Lung (tissue), 11 donors: ENCODE measurements at regions not wholly inside any gene's neighbourhood (a gene's known extent, or its start where the extent isn't known, plus 50 kb on each side); places are given as distances from the start of the nearest gene placed in this dataset.

Source experiments
- ATAC-seq: fragments of 200-7000 bp; cut with Tn5 transposase; one replicate; pipeline ENCODE4 v1.9.1; 2020; ENCODE audit warnings: moderate number of reproducible peaks; ENCODE audit not compliant: insufficient read depth, low FRiP score
- DNase-seq, 3 donors: peaks; one replicate each; pipeline ENCODE4 v3.0.0-alpha.2; 2013 to 2017
- H3K27ac ChIP-seq, 2 donors: one replicate each; pipeline ENCODE4 v1.5.1; 2013; ENCODE audit warnings: mild to moderate bottlenecking in 2 of 2, moderate library complexity in 2 of 2, control low read depth in 1 of 2, inconsistent platforms in 1 of 2, low read depth in 1 of 2, low read length in 1 of 2
- H3K27me3 ChIP-seq, 3 donors: one replicate each; pipeline ENCODE4 v1.5.1; 2013; ENCODE audit warnings: low read length in 2 of 3; ENCODE audit not compliant: control insufficient read depth in 3 of 3, insufficient read depth in 3 of 3
- H3K36me3 ChIP-seq, 4 donors: one replicate each; pipeline ENCODE4 v1.5.1; 2013; ENCODE audit warnings: low read length in 4 of 4, mild to moderate bottlenecking in 1 of 4, moderate library complexity in 1 of 4; ENCODE audit not compliant: control insufficient read depth in 4 of 4, insufficient read depth in 4 of 4
- H3K4me1 ChIP-seq, 5 donors: one replicate each; pipeline ENCODE4 v1.5.1; 2013; ENCODE audit warnings: low read length in 5 of 5, mild to moderate bottlenecking in 2 of 5, moderate library complexity in 1 of 5; ENCODE audit not compliant: control insufficient read depth in 5 of 5, insufficient read depth in 5 of 5
- H3K4me3 ChIP-seq: one replicate; pipeline ENCODE4 v1.5.1; 2013; ENCODE audit warnings: mild to moderate bottlenecking, control low read depth, moderate library complexity
- H3K9ac ChIP-seq, 2 donors: one replicate each; pipeline ENCODE4 v1.5.1; 2013; ENCODE audit warnings: low read length in 2 of 2, control low read depth in 1 of 2; ENCODE audit not compliant: insufficient read depth in 1 of 2
- H3K9me3 ChIP-seq, 4 donors: one replicate each; pipeline ENCODE4 v1.5.1; 2013; ENCODE audit warnings: low read length in 3 of 4, mild to moderate bottlenecking in 1 of 4, moderate library complexity in 1 of 4; ENCODE audit not compliant: control insufficient read depth in 4 of 4, insufficient read depth in 3 of 4
- WGBS, 2 donors: extraction: QIAGEN DNeasy Blood & Tissue Kit; methylation state at CpG; one replicate each; pipeline ENCODE4 v1.1.7; 2013; 5-methylcytosine and 5-hydroxymethylcytosine counted together
- TF ChIP-seq, protein P1 (sequence below): IDR thresholded peaks from 2 replicates; pipeline ENCODE4 v1.5.1; 2012; ENCODE audit warnings: mild to moderate bottlenecking; ENCODE audit errors: control extremely low read depth, extremely low read depth
- donor health status: control.
- donor health status: control.
- donor health status: Bipolar disorder and iron deficiency.
- donor health status: healthy.
- donor health status: DM: yes; HTN: yes; CAD: no.

DNA sequence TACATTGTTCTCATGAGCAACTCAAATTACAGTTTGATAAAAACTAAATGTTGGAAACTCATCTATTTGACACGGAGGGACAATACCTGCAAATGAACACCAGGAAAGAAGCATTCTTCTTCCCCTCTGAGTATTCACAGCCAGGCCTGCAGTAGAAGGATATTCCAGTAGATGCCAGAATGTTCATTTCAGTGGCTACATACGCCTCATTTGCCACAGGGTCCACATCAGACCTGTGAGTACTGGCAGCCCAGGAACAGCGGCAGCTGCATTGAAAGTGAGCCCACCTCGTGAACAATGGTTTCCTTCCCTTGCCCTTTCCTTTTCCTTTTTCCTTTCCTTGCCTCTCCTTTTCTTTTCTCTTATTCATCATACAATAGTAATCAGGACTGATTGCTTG lies 81.1 kb upstream of the NEIL3 start:
- Histone ChIP-seq H3K4me3 (no peak overlapping the region), H3K4me1 (peaks cover 0 to 4% (median 0%) of the 10 kb centered on the region in 5 donors), H3K36me3 (no peaks in the 10 kb centered on the region), H3K27ac (no peak overlapping the region), H3K27me3 (no peaks in the 10 kb centered on the region), H3K9ac (no peak overlapping the region), H3K9me3 (no peaks in the 10 kb centered on the region)
- ATAC-seq, result no peak
- DNase-seq, result no peak
- TF ChIP-seq, protein P1, sequence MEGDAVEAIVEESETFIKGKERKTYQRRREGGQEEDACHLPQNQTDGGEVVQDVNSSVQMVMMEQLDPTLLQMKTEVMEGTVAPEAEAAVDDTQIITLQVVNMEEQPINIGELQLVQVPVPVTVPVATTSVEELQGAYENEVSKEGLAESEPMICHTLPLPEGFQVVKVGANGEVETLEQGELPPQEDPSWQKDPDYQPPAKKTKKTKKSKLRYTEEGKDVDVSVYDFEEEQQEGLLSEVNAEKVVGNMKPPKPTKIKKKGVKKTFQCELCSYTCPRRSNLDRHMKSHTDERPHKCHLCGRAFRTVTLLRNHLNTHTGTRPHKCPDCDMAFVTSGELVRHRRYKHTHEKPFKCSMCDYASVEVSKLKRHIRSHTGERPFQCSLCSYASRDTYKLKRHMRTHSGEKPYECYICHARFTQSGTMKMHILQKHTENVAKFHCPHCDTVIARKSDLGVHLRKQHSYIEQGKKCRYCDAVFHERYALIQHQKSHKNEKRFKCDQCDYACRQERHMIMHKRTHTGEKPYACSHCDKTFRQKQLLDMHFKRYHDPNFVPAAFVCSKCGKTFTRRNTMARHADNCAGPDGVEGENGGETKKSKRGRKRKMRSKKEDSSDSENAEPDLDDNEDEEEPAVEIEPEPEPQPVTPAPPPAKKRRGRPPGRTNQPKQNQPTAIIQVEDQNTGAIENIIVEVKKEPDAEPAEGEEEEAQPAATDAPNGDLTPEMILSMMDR, result no peak
- 80 to 90% methylated on average over 4 of the region's 4 CpGs for WGBS, 2 donors

DNA sequence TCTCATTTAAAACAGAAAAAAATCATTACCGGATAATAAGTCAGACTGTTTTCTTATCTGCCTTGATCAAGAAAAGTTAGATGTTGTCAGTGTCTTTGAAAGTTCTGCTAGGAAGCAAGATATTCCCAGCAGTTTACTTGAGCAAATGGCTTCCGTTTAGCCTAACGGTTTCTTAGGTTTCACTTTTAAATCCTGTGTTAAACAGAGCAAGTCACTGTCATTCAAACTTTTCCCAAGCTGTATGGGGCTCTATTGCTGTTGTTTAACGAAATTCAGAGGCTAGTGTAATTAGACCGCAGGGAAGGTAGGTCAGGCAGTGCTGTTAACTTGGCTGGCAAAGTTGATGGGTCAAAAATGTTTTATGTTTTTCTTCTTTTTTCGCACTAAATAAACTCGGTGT lies 80.3 kb upstream of the NEIL3 start:
- DNase-seq (peak in 2 of 3 donors; percentile 52 to 62), ATAC-seq (no peak)
- Histone ChIP-seq H3K9me3 (no peaks in the 10 kb centered on the region), H3K27me3 (no peaks in the 10 kb centered on the region), H3K4me1 (peaks cover 0 to 4% (median 0%) of the 10 kb centered on the region in 5 donors), H3K27ac (no peak overlapping the region), H3K36me3 (no peaks in the 10 kb centered on the region), H3K9ac (peak overlapping the region in 1 of 2 donors; percentile 75), H3K4me3 (peak overlapping the region; percentile 8)
- TF ChIP-seq, protein P1, result no peak
- 35 to 42% methylated on average over 7 of the region's 7 CpGs for WGBS, 2 donors

DNA sequence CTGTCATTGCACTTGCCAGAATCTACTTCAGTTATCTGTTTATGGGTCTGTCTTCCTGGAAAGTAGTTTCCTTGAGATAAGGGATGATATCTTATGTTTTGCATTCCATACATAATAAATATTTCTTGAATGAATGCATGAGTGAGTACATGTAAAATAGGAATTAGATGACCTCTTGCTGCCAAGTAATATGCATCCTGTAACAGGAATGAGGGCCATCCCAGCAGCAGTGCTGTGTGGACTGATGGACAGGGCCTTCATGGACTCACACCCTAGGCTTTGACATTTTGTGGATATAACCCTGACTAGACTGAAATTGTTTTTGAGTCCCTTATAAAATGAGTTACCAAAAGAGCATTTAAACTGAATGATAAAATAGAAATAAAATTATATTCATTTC lies 77.2 kb upstream of the NEIL3 start:
- Histone ChIP-seq H3K36me3 (no peaks in the 10 kb centered on the region), H3K9ac (no peak overlapping the region), H3K27ac (no peak overlapping the region), H3K27me3 (no peaks in the 10 kb centered on the region), H3K4me1 (peaks cover 0 to 10% (median 2%) of the 10 kb centered on the region in 5 donors), H3K4me3 (no peak overlapping the region), H3K9me3 (no peaks in the 10 kb centered on the region)
- ATAC-seq (no peak), DNase-seq (no peak)
- TF ChIP-seq, protein P1, result no peak

DNA sequence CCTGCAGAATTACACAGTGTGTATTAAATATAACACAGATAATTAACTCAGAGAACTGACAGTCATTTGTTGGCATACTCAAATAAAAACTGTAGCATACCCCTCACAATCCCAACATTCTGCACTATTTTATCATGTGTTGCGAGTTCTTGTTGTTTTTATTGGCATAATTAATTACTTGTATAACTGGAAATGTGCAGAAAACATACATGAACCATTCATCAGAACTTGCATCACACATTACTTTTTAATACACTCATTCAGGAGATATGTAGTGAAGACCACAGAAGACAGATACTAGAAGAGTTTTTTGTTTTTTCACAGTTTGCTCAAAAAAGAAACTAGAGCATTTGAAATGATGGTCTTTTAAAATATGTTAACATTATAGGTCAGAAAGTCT lies 74.6 kb upstream of the NEIL3 start:
- Histone ChIP-seq H3K9me3 (no peaks in the 10 kb centered on the region), H3K4me3 (no peak overlapping the region), H3K36me3 (no peaks in the 10 kb centered on the region), H3K27ac (no peak overlapping the region), H3K27me3 (no peaks in the 10 kb centered on the region), H3K9ac (no peak overlapping the region), H3K4me1 (peaks cover 0 to 16% (median 0%) of the 10 kb centered on the region in 5 donors)
- TF ChIP-seq, protein P1, result no peak
- WGBS, 2 donors, result 72 to 87% methylated on average over 1 of the region's 1 CpG
- DNase-seq (peak in 2 of 3 donors; percentile 37 to 41), ATAC-seq (no peak)
